ENCODE measurements at regions not wholly inside any gene's neighbourhood (a gene's known extent, or its start where the extent isn't known, plus 50 kb on each side); places are given as distances from the start of the nearest gene placed in this dataset.

DNA sequence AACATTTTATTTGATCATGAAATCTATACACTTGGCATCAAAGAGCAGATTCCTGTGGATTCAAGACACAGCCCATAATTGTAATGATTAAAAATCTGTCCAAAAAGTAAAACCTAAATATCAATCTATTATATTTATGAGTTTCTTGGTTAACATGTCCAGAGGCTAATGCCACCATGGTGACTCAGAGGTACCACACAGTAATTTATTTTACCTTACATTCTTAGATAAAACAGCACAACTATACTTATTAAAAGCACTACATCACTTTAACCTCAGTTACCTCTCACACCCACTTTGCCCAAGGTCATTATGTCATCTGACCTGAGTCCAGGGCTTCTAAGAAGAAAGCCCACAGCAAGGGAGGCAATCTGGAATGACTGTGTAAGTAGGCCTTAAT, 519.2 kb downstream of the RASEF start:
- H3K4me2 ChIP-seq (replicated peaks; ENCODE audit: extremely low read depth, low read length, poor library complexity, severe bottlenecking): no peak overlapping the region
- no peaks in the 10 kb centered on the region for H3K79me2 ChIP-seq (ENCODE audit: insufficient read depth, low read length)
- Mint-ChIP-seq H3K27ac (no peak overlapping the region), H3K27me3 (ENCODE audit: low read depth in 3 of 3) (no peaks in the 10 kb centered on the region), H3K4me3 (no peak overlapping the region), H3K9me3 (peaks cover 0 to 8% (median 1%) of the 10 kb centered on the region in 7 donors), H3K4me1 (peaks cover 15% of the 10 kb centered on the region), H3K36me3 (no peaks in the 10 kb centered on the region)
- no peaks in the 10 kb centered on the region for H3K9me3 ChIP-seq (replicated peaks in 1 of 2; ENCODE audit: control insufficient read depth in 1 of 2, insufficient read depth in 1 of 2, low read length in 2 of 2)
- no peaks in the 10 kb centered on the region for H4K20me1 ChIP-seq (ENCODE audit: insufficient read depth, low read length)
- H3K9ac ChIP-seq (ENCODE audit: insufficient read depth, low read length, poor library complexity, severe bottlenecking): no peak overlapping the region
- no peak for DNase-seq
- TF ChIP-seq, protein P1, sequence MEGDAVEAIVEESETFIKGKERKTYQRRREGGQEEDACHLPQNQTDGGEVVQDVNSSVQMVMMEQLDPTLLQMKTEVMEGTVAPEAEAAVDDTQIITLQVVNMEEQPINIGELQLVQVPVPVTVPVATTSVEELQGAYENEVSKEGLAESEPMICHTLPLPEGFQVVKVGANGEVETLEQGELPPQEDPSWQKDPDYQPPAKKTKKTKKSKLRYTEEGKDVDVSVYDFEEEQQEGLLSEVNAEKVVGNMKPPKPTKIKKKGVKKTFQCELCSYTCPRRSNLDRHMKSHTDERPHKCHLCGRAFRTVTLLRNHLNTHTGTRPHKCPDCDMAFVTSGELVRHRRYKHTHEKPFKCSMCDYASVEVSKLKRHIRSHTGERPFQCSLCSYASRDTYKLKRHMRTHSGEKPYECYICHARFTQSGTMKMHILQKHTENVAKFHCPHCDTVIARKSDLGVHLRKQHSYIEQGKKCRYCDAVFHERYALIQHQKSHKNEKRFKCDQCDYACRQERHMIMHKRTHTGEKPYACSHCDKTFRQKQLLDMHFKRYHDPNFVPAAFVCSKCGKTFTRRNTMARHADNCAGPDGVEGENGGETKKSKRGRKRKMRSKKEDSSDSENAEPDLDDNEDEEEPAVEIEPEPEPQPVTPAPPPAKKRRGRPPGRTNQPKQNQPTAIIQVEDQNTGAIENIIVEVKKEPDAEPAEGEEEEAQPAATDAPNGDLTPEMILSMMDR (IDR thresholded peaks at IDR 0.05): no peak
- H3K36me3 ChIP-seq (replicated peaks in 1 of 2; ENCODE audit: control insufficient read depth in 1 of 2, insufficient read depth in 2 of 2, low read length in 2 of 2): no peaks in the 10 kb centered on the region
- H3K4me3 ChIP-seq (replicated peaks in 1 of 3; ENCODE audit: low read depth in 2 of 3, low read length in 3 of 3): no peak overlapping the region
- no peaks in the 10 kb centered on the region for H3K27me3 ChIP-seq (ENCODE audit: control insufficient read depth in 2 of 2, insufficient read depth in 2 of 2, low read length in 2 of 2)
- no peak overlapping the region for H2AFZ ChIP-seq (ENCODE audit: insufficient read depth, low read depth, low read length, poor library complexity, severe bottlenecking)
- intact Hi-C loops (cut with micrococcal nuclease): no loop called here
- H3K4me1 ChIP-seq (ENCODE audit: control insufficient read depth in 1 of 2, insufficient read depth in 2 of 2, low read length in 2 of 2): peaks cover 12 to 16% of the 10 kb centered on the region in 2 donors
- H3K27ac ChIP-seq (ENCODE audit: low read depth in 1 of 2, low read length in 2 of 2): no peak overlapping the region

DNA sequence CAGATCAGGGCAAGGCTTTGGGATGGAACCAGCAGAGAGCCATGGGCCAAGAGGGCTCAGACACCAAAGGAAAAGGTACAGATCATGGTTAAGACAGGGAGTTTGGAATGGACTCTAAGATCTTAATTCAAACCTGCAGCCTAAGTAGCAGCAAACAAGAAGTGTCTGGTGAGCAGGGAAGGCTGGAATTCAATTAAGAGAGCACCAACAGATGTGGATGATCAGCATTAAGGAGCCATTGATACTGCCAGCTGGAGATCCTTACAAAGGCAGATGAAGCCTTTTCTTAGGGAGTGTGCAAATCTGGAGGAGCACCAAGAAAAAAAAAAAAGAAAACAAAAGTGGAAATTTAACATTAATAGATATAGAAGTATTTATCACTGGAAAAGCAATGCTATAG, 516.8 kb downstream of the RASEF start:
- Histone ChIP-seq H3K9me3 (replicated peaks in 1 of 2; ENCODE audit: control insufficient read depth in 1 of 2, insufficient read depth in 1 of 2, low read length in 2 of 2) (no peaks in the 10 kb centered on the region), H2AFZ (ENCODE audit: insufficient read depth, low read depth, low read length, poor library complexity, severe bottlenecking) (no peak overlapping the region), H3K36me3 (replicated peaks in 1 of 2; ENCODE audit: control insufficient read depth in 1 of 2, insufficient read depth in 2 of 2, low read length in 2 of 2) (no peaks in the 10 kb centered on the region), H3K4me3 (replicated peaks in 1 of 3; ENCODE audit: low read depth in 2 of 3, low read length in 3 of 3) (no peak overlapping the region), H3K4me2 (replicated peaks; ENCODE audit: extremely low read depth, low read length, poor library complexity, severe bottlenecking) (no peak overlapping the region), H3K9ac (ENCODE audit: insufficient read depth, low read length, poor library complexity, severe bottlenecking) (no peak overlapping the region), H3K79me2 (ENCODE audit: insufficient read depth, low read length) (no peaks in the 10 kb centered on the region), H4K20me1 (ENCODE audit: insufficient read depth, low read length) (no peaks in the 10 kb centered on the region), H3K4me1 (ENCODE audit: control insufficient read depth in 1 of 2, insufficient read depth in 2 of 2, low read length in 2 of 2) (no peaks in the 10 kb centered on the region), H3K27ac (ENCODE audit: low read depth in 1 of 2, low read length in 2 of 2) (no peak overlapping the region), H3K27me3 (ENCODE audit: control insufficient read depth in 2 of 2, insufficient read depth in 2 of 2, low read length in 2 of 2) (no peaks in the 10 kb centered on the region)
- no peaks in the 10 kb centered on the region for H3K4me1 Mint-ChIP-seq
- peaks cover 0 to 8% (median 0%) of the 10 kb centered on the region in 7 donors for H3K9me3 Mint-ChIP-seq
- no peak overlapping the region for H3K4me3 Mint-ChIP-seq
- intact Hi-C loops (cut with micrococcal nuclease): no loop called here
- no peak for DNase-seq
- H3K36me3 Mint-ChIP-seq: no peaks in the 10 kb centered on the region
- H3K27ac Mint-ChIP-seq: no peak overlapping the region
- H3K27me3 Mint-ChIP-seq (ENCODE audit: low read depth in 3 of 3): no peaks in the 10 kb centered on the region
- TF ChIP-seq, protein P1 (IDR thresholded peaks at IDR 0.05): no peak

Data from CD14-positive monocyte (primary cell).